Activated CD8-positive, alpha-beta T cell treated with anti-CD3 and anti-CD28 coated beads for 36 hours (primary cell): ENCODE measurements at regions not wholly inside any gene's neighbourhood (a gene's known extent, or its start where the extent isn't known, plus 50 kb on each side); places are given as distances from the start of the nearest gene placed in this dataset.
"Not testable (repeated sequence)": the region's sequence is repeated elsewhere in the genome, so short reads cannot be mapped to it uniquely, and the experiment has no call there.

Experiments used
- ATAC-seq: fragments of 200-7000 bp; cut with Tn5 transposase; one replicate; pipeline ENCODE4 v1.10.0; 2021; ENCODE audit warnings: mild to moderate bottlenecking, moderate library complexity
- CTCF ChIA-PET: fragments of 350-600 bp; sonication (Branson Sonifier 250); formaldehyde crosslinking; loops from one replicate; lab custom pipeline; 2021; ENCODE audit warnings: antibody characterized with exemption; lab: Charles Lee
- POLR2A ChIA-PET: fragments of 350-600 bp; sonication (Branson Sonifier 250); formaldehyde crosslinking; loops from one replicate; lab custom pipeline; 2021; ENCODE audit warnings: antibody characterized with exemption; lab: Charles Lee
- DNase-seq: peaks from one replicate; pipeline ENCODE4 v3.0.0-alpha.2; 2020
- H3K27ac Mint-ChIP-seq: one replicate; pipeline ENCODE4 v1.8.0; 2021; ENCODE audit warnings: mild to moderate bottlenecking, mixed read lengths
- H3K27me3 Mint-ChIP-seq: one replicate; pipeline ENCODE4 v1.8.0; 2021; ENCODE audit warnings: mixed read lengths
- H3K36me3 Mint-ChIP-seq: one replicate; pipeline ENCODE4 v1.8.0; 2021; ENCODE audit warnings: low read depth, mixed read lengths
- H3K4me1 Mint-ChIP-seq: one replicate; pipeline ENCODE4 v1.8.0; 2021; ENCODE audit warnings: low read depth, mixed read lengths
- H3K4me3 Mint-ChIP-seq: one replicate; pipeline ENCODE4 v1.8.0; 2021; ENCODE audit warnings: mild to moderate bottlenecking, moderate library complexity, mixed read lengths
- H3K9me3 Mint-ChIP-seq: one replicate; pipeline ENCODE4 v1.8.0; 2021; ENCODE audit warnings: mixed read lengths
- intact Hi-C: fragments of 100-400 bp; cut with micrococcal nuclease; formaldehyde crosslinking; loops from one replicate; pipeline ENCODE4 v1.10.0; 2022
- TF ChIP-seq, protein P1 (sequence below): fragments of 200-600 bp; IDR thresholded peaks from one replicate; pipeline ENCODE4 v1.8.0; 2022; ENCODE audit warnings: antibody characterized with exemption, mild to moderate bottlenecking

DNA sequence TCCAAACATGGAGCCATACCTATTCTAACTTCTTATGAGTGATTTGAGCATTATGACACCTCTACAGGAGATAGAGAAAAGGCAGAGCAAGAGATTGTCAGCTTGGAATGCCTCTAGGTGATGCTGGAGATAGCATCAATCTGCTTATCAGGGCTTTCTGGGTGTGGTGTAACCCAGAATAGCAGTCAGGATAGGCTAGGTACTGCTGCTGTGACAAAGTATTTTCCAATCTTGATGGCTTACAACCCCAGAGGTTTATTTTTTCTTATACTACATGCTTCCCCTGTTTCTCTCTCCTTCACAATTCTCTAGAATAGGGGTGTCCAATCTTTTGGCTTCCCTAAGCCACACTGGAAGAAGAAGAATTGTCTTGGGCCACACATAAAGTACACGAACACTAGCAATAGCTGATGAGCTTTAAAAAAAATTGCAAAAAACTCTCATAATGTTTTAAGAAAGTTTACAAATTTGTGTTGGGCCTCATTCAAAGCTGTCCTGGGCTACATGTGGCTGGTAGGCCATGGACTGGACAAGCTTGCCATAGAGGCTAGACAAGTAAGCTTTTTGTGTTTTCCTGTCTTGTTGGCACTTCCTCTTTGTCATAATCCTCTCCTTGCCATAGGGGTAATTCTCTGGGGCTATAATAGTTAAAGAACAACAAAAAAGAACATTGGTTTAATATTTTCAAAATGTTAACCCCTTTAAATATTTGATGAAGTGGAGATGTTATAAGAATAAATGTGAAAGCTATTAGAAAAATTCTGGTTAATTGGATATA lies 123.9 kb upstream of the PMCH start:
- CTCF ChIA-PET = no interaction called here
- Mint-ChIP-seq H3K27ac (no peak overlapping the region), H3K36me3 (no peaks in the 10 kb centered on the region), H3K9me3 (peaks cover 5% of the 10 kb centered on the region), H3K4me3 (no peak overlapping the region), H3K4me1 (no peaks in the 10 kb centered on the region), H3K27me3 (peaks cover 14% of the 10 kb centered on the region)
- intact Hi-C loops = no loop called here
- TF ChIP-seq, protein P1, sequence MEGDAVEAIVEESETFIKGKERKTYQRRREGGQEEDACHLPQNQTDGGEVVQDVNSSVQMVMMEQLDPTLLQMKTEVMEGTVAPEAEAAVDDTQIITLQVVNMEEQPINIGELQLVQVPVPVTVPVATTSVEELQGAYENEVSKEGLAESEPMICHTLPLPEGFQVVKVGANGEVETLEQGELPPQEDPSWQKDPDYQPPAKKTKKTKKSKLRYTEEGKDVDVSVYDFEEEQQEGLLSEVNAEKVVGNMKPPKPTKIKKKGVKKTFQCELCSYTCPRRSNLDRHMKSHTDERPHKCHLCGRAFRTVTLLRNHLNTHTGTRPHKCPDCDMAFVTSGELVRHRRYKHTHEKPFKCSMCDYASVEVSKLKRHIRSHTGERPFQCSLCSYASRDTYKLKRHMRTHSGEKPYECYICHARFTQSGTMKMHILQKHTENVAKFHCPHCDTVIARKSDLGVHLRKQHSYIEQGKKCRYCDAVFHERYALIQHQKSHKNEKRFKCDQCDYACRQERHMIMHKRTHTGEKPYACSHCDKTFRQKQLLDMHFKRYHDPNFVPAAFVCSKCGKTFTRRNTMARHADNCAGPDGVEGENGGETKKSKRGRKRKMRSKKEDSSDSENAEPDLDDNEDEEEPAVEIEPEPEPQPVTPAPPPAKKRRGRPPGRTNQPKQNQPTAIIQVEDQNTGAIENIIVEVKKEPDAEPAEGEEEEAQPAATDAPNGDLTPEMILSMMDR = no peak
- POLR2A ChIA-PET = no interaction called here
- no peak for DNase-seq
- no peak for ATAC-seq

- ATAC-seq (no peak), DNase-seq (no peak)
- Mint-ChIP-seq H3K27me3 (peaks cover 12% of the 10 kb centered on the region), H3K27ac (no peak overlapping the region), H3K4me3 (no peak overlapping the region), H3K36me3 (no peaks in the 10 kb centered on the region), H3K9me3 (peaks cover 3% of the 10 kb centered on the region), H3K4me1 (no peaks in the 10 kb centered on the region)
- TF ChIP-seq, protein P1 = no peak
- ChIA-PET CTCF (no interaction called here), POLR2A (no interaction called here)
- intact Hi-C loops = no loop called here
Measured at GRCh38 chr12:102317155-102317554, 119.5 kb upstream of the PMCH start.

GRCh38 chr12:102316723-102317122 lies 119.1 kb upstream of the PMCH start:
- H3K4me3 Mint-ChIP-seq = no peak overlapping the region
- H3K27me3 Mint-ChIP-seq = peaks cover 12% of the 10 kb centered on the region
- ChIA-PET CTCF (no interaction called here), POLR2A (no interaction called here)
- DNase-seq (no peak), ATAC-seq (no peak)
- TF ChIP-seq, protein P1 = no peak
- H3K36me3 Mint-ChIP-seq = no peaks in the 10 kb centered on the region
- H3K9me3 Mint-ChIP-seq = peaks cover 3% of the 10 kb centered on the region
- intact Hi-C loops = no loop called here
- H3K27ac Mint-ChIP-seq = no peak overlapping the region
- no peaks in the 10 kb centered on the region for H3K4me1 Mint-ChIP-seq

DNA sequence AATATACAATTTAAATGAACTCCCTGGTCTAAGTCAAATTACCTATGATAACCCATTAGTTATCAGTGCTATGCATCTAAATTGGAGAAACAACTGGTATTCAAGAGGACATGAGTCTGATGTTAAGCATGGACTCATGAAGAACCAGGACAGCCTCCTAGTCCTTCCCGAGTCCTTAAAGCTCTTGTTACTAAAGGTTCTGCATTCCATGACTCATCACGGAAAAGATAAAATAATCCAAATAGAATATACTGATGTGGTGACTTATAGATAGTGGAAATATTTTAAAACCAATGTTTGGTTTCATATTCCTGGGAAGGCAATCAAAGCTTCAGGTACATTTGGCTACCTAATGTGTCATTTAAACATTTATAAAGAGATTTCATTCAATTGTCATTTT lies 117.2 kb upstream of the PMCH start:
- ATAC-seq = no peak
- peaks cover 6% of the 10 kb centered on the region for H3K27me3 Mint-ChIP-seq
- POLR2A ChIA-PET = no interaction called here
- CTCF ChIA-PET = interaction anchor here (0.7 to 1.2 kb wide), 2 partner anchors 10 to 30 kb away, joined by 3 read pairs; no protein-coding TSS in a partner anchor
- TF ChIP-seq, protein P1 = no peak
- DNase-seq = no peak
- no peak overlapping the region for H3K4me3 Mint-ChIP-seq
- intact Hi-C loops = no loop called here
- H3K27ac Mint-ChIP-seq = no peak overlapping the region
- H3K36me3 Mint-ChIP-seq = no peaks in the 10 kb centered on the region
- no peaks in the 10 kb centered on the region for H3K9me3 Mint-ChIP-seq
- no peaks in the 10 kb centered on the region for H3K4me1 Mint-ChIP-seq

DNA sequence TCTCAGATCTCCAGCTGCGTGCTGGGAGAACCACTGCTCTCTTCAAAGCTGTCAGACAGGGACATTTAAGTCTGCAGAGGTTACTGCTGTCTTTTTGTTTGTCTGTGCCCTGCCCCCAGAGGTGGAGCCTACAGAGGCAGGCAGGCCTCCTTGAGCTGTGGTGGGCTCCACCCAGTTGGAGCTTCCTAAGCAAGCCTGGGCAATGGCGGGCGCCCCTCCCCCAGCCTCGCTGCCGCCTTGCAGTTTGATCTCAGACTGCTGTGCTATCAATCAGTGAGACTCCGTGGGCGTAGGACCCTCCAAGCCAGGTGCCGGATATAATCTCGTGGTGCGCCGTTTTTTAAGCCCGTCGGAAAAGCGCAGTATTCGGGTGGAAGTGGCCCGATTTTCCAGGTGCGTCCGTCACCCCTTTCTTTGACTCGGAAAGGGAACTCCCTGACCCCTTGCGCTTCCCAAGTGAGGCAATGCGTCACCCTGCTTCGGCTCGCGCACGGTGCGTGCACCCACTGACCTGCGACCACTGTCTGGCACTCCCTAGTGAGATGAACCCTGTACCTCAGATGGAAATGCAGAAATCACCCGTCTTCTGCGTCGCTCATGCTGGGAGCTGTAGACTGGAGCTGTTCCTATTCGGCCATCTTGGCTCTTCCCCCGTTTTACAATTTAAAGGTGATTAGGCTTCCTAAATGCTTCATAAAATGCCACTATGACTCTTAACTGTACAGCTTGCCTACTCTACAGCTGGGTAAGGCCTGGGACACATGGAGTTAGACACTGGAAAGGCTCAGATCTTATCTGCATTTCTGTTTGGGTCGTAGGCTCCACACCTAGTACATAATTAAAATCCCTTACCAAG lies 115.7 kb upstream of the PMCH start:
- POLR2A ChIA-PET, H3K4me1 Mint-ChIP-seq: not testable (repeated sequence)

More for the DNA sequence above, 115.7 kb upstream of the PMCH start:
- intact Hi-C loops, H3K4me3 Mint-ChIP-seq, H3K36me3 Mint-ChIP-seq, ATAC-seq, H3K9me3 Mint-ChIP-seq, H3K27ac Mint-ChIP-seq, DNase-seq, H3K27me3 Mint-ChIP-seq, CTCF ChIA-PET: not testable (repeated sequence)
